NCI-H460 (cell line): ENCODE measurements at regions not wholly inside any gene's neighbourhood (a gene's known extent, or its start where the extent isn't known, plus 50 kb on each side); places are given as distances from the start of the nearest gene placed in this dataset.
"Not testable (repeated sequence)": the region's sequence is repeated elsewhere in the genome, so short reads cannot be mapped to it uniquely, and the experiment has no call there.

Experiments
- DNase-seq: peaks from one replicate; pipeline ENCODE4 v3.0.0-alpha.2; 2016; ENCODE audit warnings: low read depth; ENCODE audit errors: extremely low read depth

- DNase-seq: no peak
Measured at GRCh38 chr4:38461342-38461741, 202.7 kb upstream of the KLF3 start.

- no peak for DNase-seq
Measured at GRCh38 chr4:38462367-38463055, 201.5 kb upstream of the KLF3 start.

GRCh38 chr4:38463268-38463958 lies 200.6 kb upstream of the KLF3 start:
- no peak for DNase-seq

GRCh38 chr4:38464328-38464727 lies 199.7 kb upstream of the KLF3 start:
- no peak for DNase-seq

DNA sequence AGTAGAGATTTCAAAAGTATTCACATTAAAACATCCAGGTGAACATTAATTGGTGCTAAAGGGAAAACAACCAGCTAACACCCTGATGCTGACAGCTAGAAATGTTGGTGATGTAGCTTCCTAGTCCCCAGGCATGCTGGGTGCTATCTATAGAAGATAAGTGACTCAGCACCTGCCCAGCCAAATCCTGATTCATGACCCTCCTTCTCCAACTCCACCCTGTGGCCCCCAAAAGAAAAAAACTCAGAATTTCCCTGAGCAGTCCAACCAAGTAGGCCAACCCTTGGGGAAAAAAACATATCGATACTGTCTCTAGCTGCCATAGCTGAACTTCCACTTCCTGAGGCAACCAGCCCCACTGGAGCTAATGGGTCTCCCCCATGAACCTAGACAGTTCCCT lies 197.6 kb upstream of the KLF3 start:
- no peak for DNase-seq

- DNase-seq: no peak
Measured at GRCh38 chr4:38467296-38467695, 196.7 kb upstream of the KLF3 start.

GRCh38 chr4:38468339-38468866 lies 195.6 kb upstream of the KLF3 start:
- DNase-seq: no peak

DNA sequence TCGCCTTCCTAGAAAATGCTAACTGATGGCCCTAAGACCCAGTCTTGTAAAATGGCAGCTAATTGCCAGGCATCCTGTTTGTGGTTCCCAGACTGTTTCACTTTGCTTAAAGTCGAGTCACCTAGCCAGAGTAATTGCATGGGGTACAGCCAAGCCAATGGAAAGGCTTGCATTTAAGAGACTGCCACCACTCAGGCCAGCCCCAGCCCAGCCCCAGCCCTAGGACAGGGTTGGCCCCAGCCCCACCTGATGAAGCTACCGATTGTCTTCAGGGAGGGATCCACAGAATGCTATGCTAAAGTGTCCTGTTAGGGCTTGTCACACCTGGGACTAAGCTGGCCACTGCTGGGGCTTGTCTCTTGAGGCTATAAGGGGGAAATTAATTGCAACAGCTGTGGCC lies 194.6 kb upstream of the KLF3 start:
- DNase-seq: no peak

GRCh38 chr4:38470735-38471262 lies 193.2 kb upstream of the KLF3 start:
- no peak for DNase-seq

DNA sequence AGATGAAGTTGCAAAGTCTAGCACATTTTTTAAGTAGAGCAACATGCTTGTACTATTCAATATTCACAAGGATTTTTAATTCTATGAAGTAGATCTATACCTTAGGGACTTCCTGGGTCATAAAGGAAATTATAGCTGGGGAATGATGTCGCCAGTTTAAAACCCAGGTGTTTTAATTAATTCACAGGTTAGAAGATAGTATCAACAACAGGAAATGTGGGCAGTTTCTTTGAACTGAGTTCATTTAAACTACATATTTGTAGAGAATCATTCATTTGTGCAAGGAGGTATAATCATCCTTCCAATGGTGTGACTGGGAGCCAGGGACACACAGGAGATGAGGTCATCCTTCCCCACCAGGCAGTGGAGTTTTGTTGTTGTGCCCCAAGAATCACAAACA lies 181.3 kb upstream of the KLF3 start:
- DNase-seq: no peak

- not testable (repeated sequence) for DNase-seq
Measured at GRCh38 chr4:38483628-38484027, 180.4 kb upstream of the KLF3 start.

DNA sequence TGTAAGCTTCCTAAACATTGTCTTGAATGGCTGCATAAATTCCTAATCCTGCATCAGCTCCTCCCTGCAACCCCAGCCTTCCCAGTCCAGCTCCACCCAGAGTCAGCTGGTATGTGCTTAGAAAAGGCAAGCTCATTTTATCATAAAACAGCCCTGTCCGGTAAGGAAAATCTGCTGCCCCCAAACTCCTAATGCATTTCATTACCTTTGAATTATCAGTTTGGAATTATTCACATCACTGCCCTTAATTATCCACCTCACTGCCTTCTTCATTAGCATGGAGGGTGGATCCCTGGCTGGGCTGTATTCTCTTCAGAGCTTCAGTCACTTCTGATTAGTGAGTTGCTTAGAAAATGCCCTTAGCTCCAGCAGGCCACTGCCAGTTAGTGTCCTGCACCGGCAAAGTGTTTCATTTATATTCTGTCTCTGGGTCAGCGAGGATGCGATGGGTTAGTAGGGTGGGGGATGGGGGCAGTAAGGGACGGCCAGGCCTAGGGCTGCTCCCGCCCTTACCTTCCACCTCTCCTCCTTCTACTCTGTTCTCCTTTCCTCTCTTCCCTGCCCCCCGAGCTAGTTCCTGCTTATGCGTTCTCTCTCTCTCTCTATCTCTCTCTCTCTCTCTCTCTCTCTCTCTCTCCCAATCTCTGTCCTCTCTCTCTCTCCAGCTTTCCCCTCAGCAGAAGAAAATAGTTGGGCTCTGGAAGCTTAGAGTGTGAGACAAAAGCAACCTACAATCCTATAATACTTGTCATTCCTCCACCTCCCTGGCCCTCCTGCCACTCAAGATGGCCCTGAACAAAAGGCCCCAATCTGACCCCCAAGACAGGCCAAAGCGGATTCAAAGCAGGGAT lies 174.8 kb upstream of the KLF3 start:
- DNase-seq: no peak

- no peak for DNase-seq
Measured at GRCh38 chr4:38489924-38490639, 173.9 kb upstream of the KLF3 start.

- no peak for DNase-seq
Measured at GRCh38 chr4:38490753-38491446, 173.1 kb upstream of the KLF3 start.

GRCh38 chr4:38491854-38492478 lies 172.0 kb upstream of the KLF3 start:
- DNase-seq: no peak

DNA sequence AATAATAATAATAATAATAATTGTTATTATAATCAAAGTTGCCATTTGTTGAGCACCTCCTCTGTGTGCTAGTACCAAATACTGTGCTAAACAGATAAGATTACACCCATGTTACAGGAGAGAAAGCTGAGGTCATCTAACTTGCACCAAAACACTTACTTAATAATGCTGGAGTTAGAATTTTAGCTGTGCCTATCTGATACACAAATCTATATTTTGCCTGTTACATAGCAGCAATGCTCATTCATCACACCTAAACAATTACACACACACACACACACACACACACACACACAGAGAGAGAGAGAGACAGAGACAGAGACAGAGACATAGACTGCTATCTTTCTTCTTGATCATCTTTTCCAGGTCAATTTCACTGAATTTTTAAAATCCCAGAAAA lies 170.9 kb upstream of the KLF3 start:
- no peak for DNase-seq

GRCh38 chr4:38495446-38495845 lies 168.6 kb upstream of the KLF3 start:
- no peak for DNase-seq

DNA sequence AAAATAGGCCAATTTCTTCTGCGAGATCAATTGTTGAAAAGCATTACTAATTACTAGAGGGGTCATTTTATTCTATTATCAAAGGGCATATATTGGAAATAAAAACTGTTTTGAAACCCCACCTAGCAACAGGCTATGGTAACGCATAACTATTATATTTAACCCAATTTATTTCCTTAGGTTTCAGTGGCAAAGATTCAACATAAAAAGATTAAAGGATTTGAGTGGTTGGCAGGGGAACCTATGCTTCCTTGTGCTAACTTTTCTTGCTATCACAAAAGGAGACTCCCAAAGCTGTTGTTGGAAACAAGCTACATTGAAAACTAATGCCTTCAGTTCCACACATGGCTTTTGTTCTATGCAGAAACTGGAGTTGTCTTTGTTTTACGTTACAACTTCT lies 166.9 kb upstream of the KLF3 start:
- DNase-seq: no peak

DNA sequence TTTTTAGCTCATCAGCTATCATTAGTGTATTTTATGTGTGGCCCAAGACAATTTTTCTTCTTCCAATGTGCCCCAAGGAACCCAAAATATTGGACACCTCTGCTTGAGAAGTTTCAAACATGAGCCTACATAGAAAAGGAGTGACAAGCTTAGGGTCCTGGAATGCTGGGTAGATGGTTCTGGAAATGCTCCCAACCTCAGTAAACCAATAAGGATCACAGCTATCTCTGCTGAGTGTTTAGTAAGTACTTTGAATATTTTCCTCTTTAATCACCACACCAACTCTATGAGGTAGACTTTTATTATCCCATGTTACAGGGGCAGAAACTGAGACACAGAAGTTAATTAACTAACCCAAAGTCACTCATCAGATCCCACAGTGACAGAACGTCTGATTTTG lies 164.9 kb upstream of the KLF3 start:
- DNase-seq: no peak
